Spinal cord (tissue), 9 donors: ENCODE measurements at regions not wholly inside any gene's neighbourhood (a gene's known extent, or its start where the extent isn't known, plus 50 kb on each side); places are given as distances from the start of the nearest gene placed in this dataset.
"Not testable (repeated sequence)": the region's sequence is repeated elsewhere in the genome, so short reads cannot be mapped to it uniquely, and the experiment has no call there.

Experiments used
- DNase-seq, 6 donors: peaks; one replicate each; pipeline versions ENCODE4 v3.0.0 to v3.0.0-alpha.2; 2013 to 2015; ENCODE audit warnings: low spot score in 6 of 6, low read depth in 4 of 6
- H3K27ac ChIP-seq: one replicate; pipeline ENCODE4 v1.5.1; 2013; ENCODE audit warnings: low read depth, low read length, control low read depth
- H3K27me3 ChIP-seq: one replicate; pipeline ENCODE4 v1.6.1; 2013; ENCODE audit warnings: low read length; ENCODE audit not compliant: control insufficient read depth, insufficient read depth
- H3K36me3 ChIP-seq: one replicate; pipeline ENCODE4 v1.6.1; 2013; ENCODE audit warnings: low read length; ENCODE audit not compliant: control insufficient read depth, insufficient read depth
- H3K4me1 ChIP-seq: one replicate; pipeline ENCODE4 v1.6.1; 2013; ENCODE audit warnings: low read length; ENCODE audit not compliant: control insufficient read depth, insufficient read depth
- H3K4me3 ChIP-seq: one replicate; pipeline ENCODE4 v1.5.1; 2013; ENCODE audit warnings: low read depth, low read length, control low read depth
- H3K9me3 ChIP-seq: one replicate; pipeline ENCODE4 v1.6.1; 2013; ENCODE audit warnings: low read length; ENCODE audit not compliant: control insufficient read depth, insufficient read depth
- WGBS: methylation state at CpG from one replicate; pipeline ENCODE4 v1.1.5; 2013; ENCODE audit warnings: missing lambda C conversion rate; ENCODE audit not compliant: insufficient coverage; 5-methylcytosine and 5-hydroxymethylcytosine counted together
- donor health status: healthy.

DNA sequence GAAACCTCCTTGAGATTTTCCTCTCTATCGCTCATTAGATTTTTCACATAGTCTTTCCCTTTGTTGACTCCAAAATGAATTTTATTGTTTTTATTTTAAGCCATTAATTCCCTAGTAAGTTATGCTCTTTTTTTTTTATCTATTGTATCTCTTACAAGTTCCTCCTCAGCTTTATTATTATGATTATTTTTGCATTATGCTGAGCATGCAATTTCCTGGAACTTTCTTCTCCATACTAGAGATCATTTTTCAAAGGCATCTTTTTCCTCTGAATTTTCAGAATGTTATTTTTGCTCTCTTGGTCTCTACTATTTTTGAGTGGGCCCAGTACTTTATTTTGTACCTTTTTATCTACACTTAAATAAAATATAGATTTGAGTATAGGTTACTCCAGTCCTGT lies 376.6 kb upstream of the SEMA6A start:
- Histone ChIP-seq H3K9me3 (peaks cover 2% of the 10 kb centered on the region), H3K27ac (no peak overlapping the region), H3K36me3 (no peaks in the 10 kb centered on the region), H3K4me3 (no peak overlapping the region), H3K27me3 (no peaks in the 10 kb centered on the region), H3K4me1 (no peaks in the 10 kb centered on the region)
- no CpG with 5 or more reads among the region's 1 CpG for WGBS
- no peak for DNase-seq

DNA sequence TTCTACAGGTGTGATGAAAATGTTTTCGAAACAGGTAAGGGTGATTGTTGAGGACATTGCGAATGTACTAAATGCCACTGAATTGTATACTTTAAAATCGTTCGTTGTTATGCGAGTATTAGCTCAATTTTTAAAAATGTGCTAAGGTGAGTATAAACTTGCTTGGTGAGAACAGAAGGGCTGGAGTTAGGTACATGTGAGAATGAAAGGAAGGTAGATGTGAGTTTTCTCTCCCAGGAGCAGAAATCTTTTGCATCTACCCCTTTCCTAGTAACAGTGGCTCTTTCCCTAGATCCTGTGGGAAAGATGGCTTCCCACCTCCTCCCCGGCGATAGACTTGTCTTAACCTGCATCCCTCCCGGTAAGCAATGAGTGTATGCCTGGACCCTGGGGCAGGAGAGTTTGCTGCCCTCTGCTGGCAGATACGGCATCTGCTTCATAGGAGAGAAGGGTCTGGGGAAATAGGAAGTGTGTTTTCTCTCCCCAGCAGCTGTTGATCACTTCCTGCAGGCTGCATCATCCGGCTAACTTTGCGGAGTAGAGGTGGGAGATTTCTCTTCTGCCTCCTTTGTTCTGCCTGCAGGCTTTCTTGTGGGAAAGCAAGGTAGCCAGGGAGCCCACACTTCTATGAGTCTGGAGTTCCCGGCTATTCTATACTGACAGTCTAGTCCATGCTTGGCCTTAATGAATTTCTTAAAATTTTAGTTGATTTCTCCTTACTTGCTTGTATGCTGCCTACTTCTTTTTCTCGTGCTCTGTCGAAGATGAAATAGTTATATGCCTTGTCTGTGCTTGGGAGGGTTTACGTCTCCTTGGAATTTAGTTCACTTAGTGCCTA lies 373.3 kb upstream of the SEMA6A start:
- no peak overlapping the region for H3K27ac ChIP-seq
- DNase-seq, result no peak

DNA sequence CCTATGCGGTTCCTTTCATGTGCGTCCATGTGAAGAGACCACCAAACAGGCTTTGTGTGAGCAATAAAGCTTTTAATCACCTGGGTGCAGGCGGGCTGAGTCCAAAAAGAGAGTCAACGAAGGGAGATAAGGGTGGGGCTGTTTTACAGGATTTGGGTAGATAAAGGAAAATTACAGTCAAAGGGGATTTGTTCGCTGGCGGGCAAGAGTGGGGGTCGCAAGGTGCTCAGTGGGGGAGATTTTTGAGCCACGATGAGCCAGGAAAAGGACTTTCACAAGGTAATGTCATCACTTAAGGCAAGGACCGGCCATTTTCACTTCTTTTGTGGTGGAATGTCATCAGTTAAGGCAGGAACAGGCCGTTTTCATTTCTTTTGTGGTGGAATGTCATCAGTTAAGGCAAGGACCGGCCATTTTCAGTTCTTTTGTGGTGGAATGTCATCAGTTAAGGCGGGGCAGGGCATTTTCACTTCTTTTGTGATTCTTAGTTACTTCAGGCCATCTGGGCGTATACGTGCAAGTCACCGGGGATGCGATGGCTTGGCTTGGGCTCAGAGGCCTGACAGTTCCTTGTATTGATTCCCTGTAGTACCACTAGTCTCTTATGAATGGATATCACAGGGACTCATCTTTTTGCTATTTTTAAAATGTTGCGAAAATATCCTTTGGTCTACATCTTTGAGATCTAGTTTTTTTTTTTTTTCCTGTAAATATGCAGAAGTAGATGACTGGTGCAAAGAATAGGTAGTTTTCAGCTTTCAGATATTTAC lies 371.2 kb upstream of the SEMA6A start:
- not testable (repeated sequence) for H3K4me3 ChIP-seq, H3K9me3 ChIP-seq, H3K27me3 ChIP-seq, DNase-seq, H3K4me1 ChIP-seq, H3K36me3 ChIP-seq, H3K27ac ChIP-seq
- 82% methylated on average over 13 of the region's 17 CpGs for WGBS

More for the DNA sequence above, 373.3 kb upstream of the SEMA6A start:
- no peaks in the 10 kb centered on the region for H3K27me3 ChIP-seq
- H3K4me3 ChIP-seq, result no peak overlapping the region
- H3K4me1 ChIP-seq, result no peaks in the 10 kb centered on the region
- H3K36me3 ChIP-seq, result no peaks in the 10 kb centered on the region
- WGBS, result 85% methylated on average over 10 of the region's 15 CpGs
- peaks cover 2% of the 10 kb centered on the region for H3K9me3 ChIP-seq

DNA sequence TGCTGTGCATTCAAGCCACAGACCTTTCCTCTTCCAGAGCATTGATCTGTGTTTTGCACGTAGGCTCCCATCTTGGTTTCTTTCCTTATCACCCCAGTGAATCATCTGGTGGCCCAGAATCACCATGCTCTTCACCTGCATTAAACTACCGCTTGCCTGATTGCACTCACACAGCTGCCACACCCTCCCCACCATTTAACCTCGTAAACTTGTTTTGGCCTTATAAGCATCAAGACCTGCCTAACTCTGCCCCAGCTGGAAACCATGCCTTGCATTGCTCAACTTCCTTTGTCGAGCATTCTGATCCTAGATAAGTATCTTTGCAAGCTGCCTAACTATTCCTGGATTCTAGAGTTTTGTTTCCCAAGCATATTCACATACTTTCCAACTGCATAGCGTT lies 369.6 kb upstream of the SEMA6A start:
- no peaks in the 10 kb centered on the region for H3K4me1 ChIP-seq
- peaks cover 2% of the 10 kb centered on the region for H3K9me3 ChIP-seq
- no peak overlapping the region for H3K27ac ChIP-seq
- no peak overlapping the region for H3K4me3 ChIP-seq
- 90% methylated on average over 4 of the region's 5 CpGs for WGBS
- H3K36me3 ChIP-seq, result no peaks in the 10 kb centered on the region
- no peaks in the 10 kb centered on the region for H3K27me3 ChIP-seq
- no peak for DNase-seq

DNA sequence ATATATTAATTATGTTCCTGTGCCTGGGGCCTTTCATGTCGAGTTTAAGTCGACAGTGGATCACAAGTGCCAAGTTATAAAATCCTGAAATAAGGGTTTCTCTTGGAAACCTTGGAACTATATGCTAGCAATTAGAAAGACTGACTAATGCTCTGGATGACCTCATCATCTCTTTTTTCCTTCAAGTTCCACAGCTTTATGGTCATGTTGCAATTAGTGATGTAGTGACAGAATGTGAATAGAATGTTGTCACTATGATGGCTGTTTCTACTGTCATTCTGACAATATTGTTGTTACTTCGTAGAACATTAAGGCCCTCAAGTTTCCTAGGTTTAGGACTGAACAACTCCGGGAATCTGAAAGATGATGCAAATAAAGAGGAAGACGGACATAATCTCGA lies 368.0 kb upstream of the SEMA6A start:
- DNase-seq, result no peak
- Histone ChIP-seq H3K4me1 (no peaks in the 10 kb centered on the region), H3K9me3 (no peaks in the 10 kb centered on the region), H3K27me3 (no peaks in the 10 kb centered on the region), H3K36me3 (no peaks in the 10 kb centered on the region), H3K27ac (no peak overlapping the region), H3K4me3 (no peak overlapping the region)
- 80% methylated on average over 1 of the region's 6 CpGs for WGBS

DNA sequence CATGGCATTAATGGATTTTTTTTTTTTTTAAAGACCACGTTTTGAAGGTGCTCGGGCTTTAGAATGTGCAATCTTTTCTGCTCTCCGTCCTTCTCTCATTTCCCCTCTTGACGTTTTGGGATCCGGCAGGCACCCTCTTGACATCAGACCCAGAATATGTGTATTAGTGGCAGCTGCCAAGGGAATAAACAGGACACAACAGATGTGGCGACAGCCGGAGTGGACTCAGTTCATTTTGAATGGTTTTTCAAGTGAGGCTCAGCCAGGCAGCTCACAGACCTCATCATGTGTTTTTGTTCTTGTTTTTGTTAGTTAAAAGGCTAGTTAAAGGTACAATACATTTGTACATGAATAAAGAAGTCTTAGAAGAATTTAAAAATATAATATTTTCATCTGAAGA lies 365.0 kb upstream of the SEMA6A start:
- Histone ChIP-seq H3K4me1 (no peaks in the 10 kb centered on the region), H3K27me3 (no peaks in the 10 kb centered on the region), H3K4me3 (no peak overlapping the region), H3K9me3 (no peaks in the 10 kb centered on the region), H3K27ac (no peak overlapping the region), H3K36me3 (no peaks in the 10 kb centered on the region)
- DNase-seq, result no peak
- WGBS, result 81% methylated on average over 3 of the region's 7 CpGs

DNA sequence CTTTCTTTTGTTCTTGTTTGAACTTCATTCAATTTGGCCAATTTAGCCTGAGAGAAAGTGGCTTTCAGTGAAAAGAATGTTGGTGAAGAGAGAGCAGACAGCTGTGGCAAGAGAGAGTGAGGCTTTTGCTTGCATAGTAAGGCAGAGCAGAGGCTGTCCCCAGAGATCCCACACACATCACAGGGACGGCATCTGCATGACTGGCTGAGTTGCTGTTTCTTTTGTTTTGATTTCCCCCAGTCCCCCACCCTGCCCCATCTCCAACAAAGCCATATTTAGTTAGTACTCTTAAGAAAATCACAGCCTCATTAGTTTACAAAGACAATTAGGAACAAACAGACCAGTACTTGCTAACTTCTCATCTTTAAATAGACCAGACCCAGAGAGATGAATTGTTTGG lies 363.9 kb upstream of the SEMA6A start:
- DNase-seq, result peak in 2 of 6 donors; percentile 32 to 78
- H3K4me3 ChIP-seq, result no peak overlapping the region
- H3K27ac ChIP-seq, result no peak overlapping the region
- no peaks in the 10 kb centered on the region for H3K36me3 ChIP-seq
- no peaks in the 10 kb centered on the region for H3K9me3 ChIP-seq
- no CpG with 5 or more reads among the region's 1 CpG for WGBS
- H3K27me3 ChIP-seq, result no peaks in the 10 kb centered on the region
- H3K4me1 ChIP-seq, result no peaks in the 10 kb centered on the region

DNA sequence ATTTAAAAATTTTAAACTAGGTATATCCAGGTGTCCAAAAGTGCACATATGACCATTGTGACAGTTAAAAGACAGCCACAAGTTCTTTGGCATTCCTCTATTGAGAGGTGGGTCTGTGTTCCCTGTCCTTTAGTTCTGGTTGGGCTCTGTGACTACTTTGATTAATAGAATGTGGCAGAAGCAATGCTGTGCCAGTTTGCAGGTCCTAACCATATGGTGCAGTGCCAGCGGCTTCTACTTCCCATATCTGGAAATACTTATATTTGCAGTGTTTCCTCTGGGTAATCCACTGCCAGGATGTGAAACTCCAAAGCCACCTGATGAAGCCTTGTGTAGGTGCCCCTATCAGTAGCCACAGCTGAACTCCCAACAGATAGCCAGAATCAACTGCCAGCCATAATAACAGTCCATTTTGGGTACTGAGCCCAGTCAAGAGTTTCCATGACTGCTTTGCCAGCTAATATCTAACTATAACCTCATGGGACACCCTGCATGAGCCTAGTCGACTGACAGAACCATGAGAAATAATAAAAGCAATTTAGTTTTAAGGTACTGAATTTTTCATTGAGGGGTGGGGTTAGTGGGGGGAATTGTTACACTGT lies 361.0 kb upstream of the SEMA6A start:
- no CpG with 5 or more reads among the region's 2 CpGs for WGBS
- H3K4me1 ChIP-seq, result no peaks in the 10 kb centered on the region
- DNase-seq, result no peak
- H3K9me3 ChIP-seq, result no peaks in the 10 kb centered on the region
- no peaks in the 10 kb centered on the region for H3K27me3 ChIP-seq
- no peak overlapping the region for H3K4me3 ChIP-seq
- no peaks in the 10 kb centered on the region for H3K36me3 ChIP-seq
- H3K27ac ChIP-seq, result no peak overlapping the region

DNA sequence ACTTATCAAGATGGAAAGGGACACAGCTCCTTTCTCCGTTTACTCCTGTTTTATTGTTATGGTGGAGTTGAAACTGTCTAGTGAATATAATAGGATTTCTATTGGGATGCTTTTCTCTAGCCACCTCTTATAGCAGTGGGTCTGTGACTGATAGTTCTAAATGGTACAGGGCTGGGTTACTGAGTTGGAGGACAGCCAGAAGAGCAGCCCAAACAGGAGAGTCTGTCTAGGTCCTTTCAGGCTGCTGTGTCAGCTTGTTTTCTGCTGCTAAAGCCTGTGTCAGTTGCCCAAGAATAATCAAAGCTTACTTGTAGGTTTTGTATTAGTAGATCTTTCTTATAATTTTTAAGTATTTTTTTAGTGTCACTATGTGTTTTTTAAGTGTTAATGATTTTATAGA lies 356.0 kb upstream of the SEMA6A start:
- Histone ChIP-seq H3K27me3 (no peaks in the 10 kb centered on the region), H3K4me1 (no peaks in the 10 kb centered on the region), H3K9me3 (no peaks in the 10 kb centered on the region), H3K36me3 (no peaks in the 10 kb centered on the region), H3K27ac (no peak overlapping the region), H3K4me3 (no peak overlapping the region)
- no CpG with 5 or more reads among the region's 1 CpG for WGBS
- peak in 2 of 6 donors; percentile 23 to 73 for DNase-seq
